ENCODE measurements at regions not wholly inside any gene's neighbourhood (a gene's known extent, or its start where the extent isn't known, plus 50 kb on each side); places are given as distances from the start of the nearest gene placed in this dataset.
"Not testable (repeated sequence)": the region's sequence is repeated elsewhere in the genome, so short reads cannot be mapped to it uniquely, and the experiment has no call there.

GRCh38 chr6:51049983-51050877 lies 231.6 kb downstream of the TFAP2B start:
- peak in 1 of 56 donors; percentile 2 for DNase-seq

DNA sequence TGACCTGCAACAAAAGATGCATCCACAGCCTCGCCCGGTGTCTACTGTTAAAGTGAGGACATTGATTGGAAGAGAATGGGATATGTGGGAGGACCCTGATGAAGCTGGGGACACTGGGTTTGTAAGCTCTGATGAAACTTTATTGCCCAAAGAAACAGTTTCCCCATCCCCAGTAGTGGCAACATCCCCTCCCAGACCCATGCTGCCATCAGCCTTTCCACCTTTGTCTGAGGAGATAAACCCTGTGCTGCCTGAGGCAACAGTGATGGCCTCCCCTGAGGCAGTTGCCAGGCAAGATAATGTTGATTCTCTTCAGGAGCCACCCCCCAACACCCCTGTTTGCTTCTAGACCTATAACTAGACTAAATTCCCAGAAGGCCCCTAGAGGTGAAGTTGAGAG lies 234.0 kb downstream of the TFAP2B start:
- not testable (repeated sequence) for DNase-seq

DNA sequence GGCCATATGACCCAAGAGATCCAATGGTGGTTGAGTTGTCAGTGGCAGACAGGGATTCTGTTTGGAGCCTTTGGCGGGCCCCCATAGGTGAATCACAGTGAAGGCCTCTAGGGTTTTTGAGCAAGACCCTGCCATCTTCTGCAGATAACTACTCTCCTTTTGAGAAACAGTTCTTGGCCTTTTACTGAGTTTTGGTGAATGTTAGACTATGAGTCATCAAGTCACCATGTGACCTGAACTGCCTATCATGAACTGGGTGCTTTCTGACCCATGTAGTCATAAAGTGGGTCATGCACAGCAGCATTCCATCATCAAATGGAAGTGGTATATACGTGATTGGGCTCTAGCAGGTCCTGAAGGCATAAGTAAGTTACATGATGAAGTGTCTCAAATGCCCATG lies 236.6 kb downstream of the TFAP2B start:
- not testable (repeated sequence) for DNase-seq

GRCh38 chr6:51057296-51057695 lies 238.6 kb downstream of the TFAP2B start:
- no peak for DNase-seq

GRCh38 chr6:51060262-51060762 lies 241.6 kb downstream of the TFAP2B start:
- DNase-seq = no peak

DNA sequence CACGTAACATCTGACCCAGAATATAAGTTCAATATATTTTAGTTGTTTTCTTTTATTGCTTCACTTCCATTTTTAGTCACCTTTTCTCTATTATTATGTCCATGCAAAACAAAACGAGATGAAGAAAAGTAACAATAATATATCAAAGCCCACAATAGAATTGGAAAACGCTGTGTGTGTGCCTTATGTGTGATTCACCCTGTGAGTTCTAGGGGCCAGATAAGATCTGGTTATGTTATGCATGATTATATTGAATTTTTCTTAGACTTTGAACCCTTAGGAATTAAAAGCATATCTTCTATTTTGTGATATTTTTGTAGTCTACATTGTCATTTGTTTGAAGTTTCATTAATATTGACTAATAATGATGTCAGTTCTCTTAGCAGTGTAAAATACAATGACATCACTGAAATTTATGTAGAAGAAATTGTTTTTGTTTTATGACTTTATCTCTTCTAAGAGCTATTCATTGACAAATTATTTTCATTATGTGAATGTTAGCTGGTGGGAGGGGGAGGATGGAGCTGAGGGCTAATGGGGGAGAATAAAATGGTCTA lies 243.6 kb downstream of the TFAP2B start:
- no peak for DNase-seq

- no peak for DNase-seq
These were observed 259.3 kb downstream of the TFAP2B start for GRCh38 chr6:51077821-51078518.

- no peak for DNase-seq
These were observed 271.7 kb downstream of the TFAP2B start for GRCh38 chr6:51090343-51090742.

DNA sequence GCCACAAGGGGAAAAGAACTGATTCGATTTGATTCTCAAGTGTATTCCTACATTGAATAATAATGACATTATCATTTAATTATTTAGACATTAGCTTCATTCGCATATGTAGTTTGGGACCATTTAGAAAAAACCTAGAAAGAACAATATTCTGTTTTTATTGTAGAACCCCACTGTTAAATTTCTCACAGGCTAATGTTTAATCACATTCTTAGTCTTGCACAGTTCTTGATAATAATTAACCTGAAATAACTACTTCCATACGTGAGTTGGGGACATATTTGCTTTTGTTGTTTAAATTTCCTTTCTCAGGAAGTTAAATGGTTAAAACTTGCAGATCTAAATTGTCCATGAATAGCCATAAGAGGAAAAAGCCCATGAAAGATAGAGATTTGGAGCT lies 275.2 kb downstream of the TFAP2B start:
- DNase-seq = no peak

- no peak for DNase-seq
These were observed 275.6 kb downstream of the TFAP2B start for GRCh38 chr6:51094271-51094670.

GRCh38 chr6:51098246-51098645 lies 279.6 kb downstream of the TFAP2B start:
- no peak for DNase-seq

DNA sequence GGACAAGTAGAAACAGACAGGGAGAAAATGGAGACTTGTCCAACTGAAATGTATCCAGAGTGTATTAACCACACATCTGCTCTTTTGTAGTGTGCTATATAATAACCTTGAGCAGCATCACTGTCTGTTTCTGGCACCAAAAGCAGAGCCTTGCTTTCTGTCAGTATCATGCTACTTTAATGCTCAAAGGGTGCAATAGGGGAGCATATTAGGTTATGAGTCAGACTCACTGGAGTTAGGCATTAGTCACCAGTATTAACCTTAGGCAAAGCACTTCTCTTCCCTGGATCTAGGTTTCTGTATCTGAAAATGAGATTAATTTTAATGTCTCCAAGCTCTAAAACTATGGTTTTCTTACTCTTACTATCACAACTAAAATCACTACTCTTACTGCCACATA lies 280.1 kb downstream of the TFAP2B start:
- no peak for DNase-seq

GRCh38 chr6:51099201-51099600 lies 280.5 kb downstream of the TFAP2B start:
- DNase-seq = no peak

- no peak for DNase-seq
These were observed 286.7 kb downstream of the TFAP2B start for GRCh38 chr6:51105357-51105756.

GRCh38 chr6:51107769-51108203 lies 289.1 kb downstream of the TFAP2B start:
- DNase-seq = no peak

DNA sequence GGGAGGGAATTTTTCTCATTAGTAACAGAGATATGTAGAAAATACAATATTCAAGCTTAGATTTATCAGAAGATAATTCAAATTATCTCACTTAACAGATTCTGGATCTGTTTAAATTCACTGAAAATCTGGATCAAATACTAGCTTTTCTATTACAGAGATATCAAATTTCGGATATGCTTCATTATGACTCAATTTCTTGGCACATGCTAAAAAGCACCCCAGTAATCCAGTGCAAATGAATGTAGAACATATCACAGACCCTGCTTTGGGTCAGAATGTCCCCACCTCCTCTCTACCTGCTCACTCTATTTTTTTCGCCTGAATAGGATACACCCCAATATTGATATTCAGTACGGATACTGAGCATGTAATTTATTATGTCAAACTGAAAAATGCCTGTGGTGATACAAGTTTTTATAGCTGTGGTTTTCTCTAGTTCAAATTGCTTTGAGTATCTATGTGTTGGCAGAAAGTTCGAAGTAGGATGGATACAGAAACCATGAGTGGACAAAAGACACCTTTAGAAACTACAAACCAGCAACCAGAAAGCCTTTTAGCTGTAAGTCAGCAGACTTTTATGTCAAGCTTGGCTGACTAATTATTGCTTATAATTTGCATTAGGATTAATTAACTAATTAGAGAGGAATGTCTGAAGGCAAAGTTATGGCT lies 290.0 kb downstream of the TFAP2B start:
- no peak for DNase-seq

DNA sequence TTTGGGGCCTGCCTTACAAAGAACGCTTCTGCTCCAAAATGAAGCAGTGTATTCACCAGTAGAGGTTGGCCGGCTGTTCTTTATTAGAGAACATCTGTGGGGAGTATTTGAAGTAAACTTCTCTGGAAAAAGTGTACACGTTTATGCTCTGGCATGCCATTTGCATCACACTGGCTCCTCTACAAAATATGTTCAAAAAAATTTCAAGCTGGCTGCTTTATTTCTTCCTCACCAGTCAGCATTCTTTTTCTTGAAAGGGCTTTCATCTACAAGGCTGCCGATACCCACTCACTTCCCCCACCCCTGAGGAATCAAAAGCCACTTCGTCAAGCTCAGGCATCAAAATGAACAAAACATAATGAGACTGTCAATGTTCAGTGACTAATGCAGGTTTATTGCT lies 294.1 kb downstream of the TFAP2B start:
- DNase-seq = no peak

- no peak for DNase-seq
These were observed 298.1 kb downstream of the TFAP2B start for GRCh38 chr6:51116723-51117122.

GRCh38 chr6:51118792-51119191 lies 300.1 kb downstream of the TFAP2B start:
- no peak for DNase-seq

GRCh38 chr6:51120016-51120415 lies 301.3 kb downstream of the TFAP2B start:
- DNase-seq = no peak

GRCh38 chr6:51121380-51121976 lies 302.8 kb downstream of the TFAP2B start:
- not testable (repeated sequence) for DNase-seq
